Spleen (tissue), 11 donors: ENCODE measurements at regions not wholly inside any gene's neighbourhood (a gene's known extent, or its start where the extent isn't known, plus 50 kb on each side); places are given as distances from the start of the nearest gene placed in this dataset.

ENCODE experiments used
- DNase-seq: peaks from one replicate; pipeline ENCODE4 v3.0.0-alpha.2; 2020
- H3K27ac ChIP-seq, 8 donors: fragments of 200-600 bp; sonication (generic) in 7 of 8; 1 replicate in 4 of 8; 2 replicates in 4 of 8; pipeline versions ENCODE4 v1.5.0 to v1.8.0; 2016 to 2021; ENCODE audit warnings: inconsistent platforms in 4 of 8, mild to moderate bottlenecking in 4 of 8, moderate library complexity in 1 of 8
- H3K27me3 ChIP-seq, 7 donors: fragments of 200-600 bp; sonication (generic) in 6 of 7; replicated peaks in 1 of 7; 1 replicate in 4 of 7; 2 replicates in 3 of 7; pipeline versions ENCODE4 v1.5.0 to v1.8.0; 2016 to 2021; ENCODE audit warnings: inconsistent platforms in 3 of 7, mild to moderate bottlenecking in 1 of 7
- H3K36me3 ChIP-seq, 6 donors: fragments of 200-600 bp; sonication (generic) in 5 of 6; 1 replicate in 4 of 6; 2 replicates in 2 of 6; pipeline versions ENCODE4 v1.5.0 to v1.8.0; 2016 to 2021; ENCODE audit warnings: inconsistent platforms in 2 of 6
- H3K4me1 ChIP-seq, 6 donors: fragments of 200-600 bp; sonication (generic) in 5 of 6; 1 replicate in 3 of 6; 2 replicates in 3 of 6; pipeline versions ENCODE4 v1.5.0 to v1.8.0; 2016 to 2021; ENCODE audit warnings: inconsistent platforms in 3 of 6
- H3K4me3 ChIP-seq, 8 donors: fragments of 200-600 bp; sonication (generic) in 7 of 8; 1 replicate in 4 of 8; 2 replicates in 4 of 8; pipeline versions ENCODE4 v1.5.0 to v1.8.0; 2016 to 2021; ENCODE audit warnings: inconsistent platforms in 4 of 8, mild to moderate bottlenecking in 4 of 8, moderate library complexity in 2 of 8
- H3K9me3 ChIP-seq, 8 donors: fragments of 200-600 bp; sonication (generic) in 7 of 8; 1 replicate in 4 of 8; 2 replicates in 4 of 8; pipeline versions ENCODE4 v1.5.0 to v1.8.0; 2016 to 2021; ENCODE audit warnings: inconsistent platforms in 4 of 8
- CTCF ChIP-seq, 11 experiments: fragments of 200-600 bp in 7 of 11; fragments of 450-650 bp in 4 of 11; sonication (generic) in 4 of 11; IDR thresholded peaks in 8 of 11; conservative IDR thresholded peaks in 3 of 11; 1 replicate in 7 of 11; 2 replicates in 4 of 11; pipeline versions ENCODE4 v1.4.0 to v1.8.0; 2016 to 2021; ENCODE audit warnings: antibody characterized with exemption in 11 of 11, inconsistent platforms in 4 of 11, mild to moderate bottlenecking in 1 of 11
- POLR2A ChIP-seq, 3 donors: fragments of 450-650 bp; IDR thresholded peaks; one replicate each; pipeline ENCODE4 v1.5.1; 2017; ENCODE audit warnings: antibody characterized with exemption in 3 of 3, mild to moderate bottlenecking in 1 of 3
- POLR2AphosphoS5 ChIP-seq, 3 donors: sonication (generic); formaldehyde crosslinking; IDR thresholded peaks; one replicate each; pipeline ENCODE4 v1.5.1; 2017; ENCODE audit warnings: antibody characterized with exemption in 3 of 3
- WGBS, 5 donors: extraction: QIAGEN DNeasy Blood & Tissue Kit in 3 of 5; methylation state at CpG; one replicate each; pipeline versions ENCODE4 v1.1.5 to v1.1.7; 2013 to 2018; 5-methylcytosine and 5-hydroxymethylcytosine counted together
- intact Hi-C: fragments of 100-400 bp; cut with DNase I; formaldehyde crosslinking; loops from one replicate; pipeline ENCODE4 v1.15.0; 2023; ENCODE audit warnings: low total_unique reads
- donor health status: healthy with polysubstance abuse.
- donor health status: DM: no; HTN: no; CAD: no; lungs with moderate emphysema.
- donor health status: DM: no; HTN: no; CAD: no.
- donor health status: Bipolar disorder and iron deficiency.
- donor health status: healthy.
- donor health status: DM: no; HTN: no; CAD: no.
- donor health status: DM: yes; HTN: yes; CAD: no.

- peaks cover 0 to 7% (median 0%) of the 10 kb centered on the region in 6 donors for H3K4me1 ChIP-seq
- TF ChIP-seq CTCF (IDR thresholded peaks at IDR 0.05 in 8 of 11, conservative IDR thresholded peaks at IDR 0.05 in 3 of 11) = no peak
- no peak for TF ChIP-seq POLR2A (IDR thresholded peaks at IDR 0.05)
- no peak for TF ChIP-seq POLR2AphosphoS5 (IDR thresholded peaks at IDR 0.05)
- no peak overlapping the region for H3K4me3 ChIP-seq
- H3K36me3 ChIP-seq = no peaks in the 10 kb centered on the region
- DNase-seq = no peak
- no peak overlapping the region for H3K27ac ChIP-seq
- no peaks in the 10 kb centered on the region for H3K27me3 ChIP-seq
- intact Hi-C loops = no loop called here
- 44 to 59% (median 58%) methylated on average over 9 of the region's 9 CpGs for WGBS, 5 donors
- no peaks in the 10 kb centered on the region for H3K9me3 ChIP-seq
Measured at GRCh38 chr15:61527836-61528580, 298.9 kb upstream of the RORA start.

- WGBS, 5 donors = 74 to 81% (median 78%) methylated on average over 3 of the region's 3 CpGs
- Histone ChIP-seq H3K27me3 (no peaks in the 10 kb centered on the region), H3K27ac (no peak overlapping the region), H3K4me3 (no peak overlapping the region), H3K36me3 (no peaks in the 10 kb centered on the region), H3K9me3 (no peaks in the 10 kb centered on the region), H3K4me1 (peaks cover 0 to 7% (median 0%) of the 10 kb centered on the region in 6 donors)
- no peak for DNase-seq
- TF ChIP-seq POLR2AphosphoS5 (IDR thresholded peaks at IDR 0.05) (no peak), CTCF (IDR thresholded peaks at IDR 0.05 in 8 of 11, conservative IDR thresholded peaks at IDR 0.05 in 3 of 11) (no peak)
- intact Hi-C loops = no loop called here
Measured at GRCh38 chr15:61524545-61524944, 295.4 kb upstream of the RORA start.

GRCh38 chr15:61524086-61524485 is 295.0 kb upstream of the RORA start:
- H3K9me3 ChIP-seq = no peaks in the 10 kb centered on the region
- H3K4me3 ChIP-seq = no peak overlapping the region
- H3K4me1 ChIP-seq = peaks cover 0 to 7% (median 0%) of the 10 kb centered on the region in 6 donors
- intact Hi-C loops = no loop called here
- no peaks in the 10 kb centered on the region for H3K36me3 ChIP-seq
- no peak for DNase-seq
- TF ChIP-seq POLR2AphosphoS5 (IDR thresholded peaks at IDR 0.05) = no peak
- no peak for TF ChIP-seq POLR2A (IDR thresholded peaks at IDR 0.05)
- TF ChIP-seq CTCF (IDR thresholded peaks at IDR 0.05 in 8 of 11, conservative IDR thresholded peaks at IDR 0.05 in 3 of 11) = no peak
- 16 to 26% (median 24%) methylated on average over 2 of the region's 2 CpGs for WGBS, 5 donors
- no peak overlapping the region for H3K27ac ChIP-seq
- no peaks in the 10 kb centered on the region for H3K27me3 ChIP-seq

GRCh38 chr15:61522411-61522810 is 293.3 kb upstream of the RORA start:
- Histone ChIP-seq H3K27ac (no peak overlapping the region), H3K27me3 (peaks cover 0 to 4% (median 0%) of the 10 kb centered on the region in 7 donors), H3K4me1 (no peaks in the 10 kb centered on the region), H3K4me3 (no peak overlapping the region), H3K36me3 (no peaks in the 10 kb centered on the region), H3K9me3 (no peaks in the 10 kb centered on the region)
- intact Hi-C loops = no loop called here
- no peak for TF ChIP-seq POLR2A (IDR thresholded peaks at IDR 0.05)
- TF ChIP-seq CTCF (IDR thresholded peaks at IDR 0.05 in 8 of 11, conservative IDR thresholded peaks at IDR 0.05 in 3 of 11) = no peak
- no peak for TF ChIP-seq POLR2AphosphoS5 (IDR thresholded peaks at IDR 0.05)
- no peak for DNase-seq
